NCI-H1105 treated with DMSO at 0.1 percent for 48 hours (cell line): ENCODE measurements at regions not wholly inside any gene's neighbourhood (a gene's known extent, or its start where the extent isn't known, plus 50 kb on each side); places are given as distances from the start of the nearest gene placed in this dataset.
"Not testable (repeated sequence)": the region's sequence is repeated elsewhere in the genome, so short reads cannot be mapped to it uniquely, and the experiment has no call there.

Source experiments
- DNase-seq: peaks from one replicate; lab custom pipeline; 2025; lab: John Stamatoyannopoulos, UW

- peak; percentile 83 for DNase-seq
Measured at GRCh38 chr7:21317966-21318915, 109.6 kb upstream of the SP4 start.

- DNase-seq: peak; percentile 90
Measured at GRCh38 chr7:21318916-21319270, 109.0 kb upstream of the SP4 start.

- DNase-seq: no peak
Measured at GRCh38 chr7:21326241-21326640, 101.6 kb upstream of the SP4 start.

- no peak for DNase-seq
Measured at GRCh38 chr7:21326921-21327320, 101.0 kb upstream of the SP4 start.

GRCh38 chr7:21327422-21328409 lies 100.2 kb upstream of the SP4 start:
- no peak for DNase-seq

GRCh38 chr7:21330462-21331178 lies 97.3 kb upstream of the SP4 start:
- DNase-seq: no peak

- DNase-seq: no peak
Measured at GRCh38 chr7:21334906-21335305, 93.0 kb upstream of the SP4 start.

GRCh38 chr7:21336743-21337142 lies 91.1 kb upstream of the SP4 start:
- no peak for DNase-seq

- no peak for DNase-seq
Measured at GRCh38 chr7:21338728-21339164, 89.1 kb upstream of the SP4 start.

- DNase-seq: not testable (repeated sequence)
Measured at GRCh38 chr7:21344900-21345299, 83.0 kb upstream of the SP4 start.

- DNase-seq: no peak
Measured at GRCh38 chr7:21345361-21345760, 82.5 kb upstream of the SP4 start.

GRCh38 chr7:21346297-21346696 lies 81.6 kb upstream of the SP4 start:
- DNase-seq: no peak

GRCh38 chr7:21352540-21353387 lies 75.1 kb upstream of the SP4 start:
- no peak for DNase-seq

GRCh38 chr7:21353388-21353780 lies 74.5 kb upstream of the SP4 start:
- no peak for DNase-seq

GRCh38 chr7:21354284-21354683 lies 73.6 kb upstream of the SP4 start:
- DNase-seq: no peak

GRCh38 chr7:21355406-21355874 lies 72.4 kb upstream of the SP4 start:
- DNase-seq: no peak

GRCh38 chr7:21356616-21357015 lies 71.3 kb upstream of the SP4 start:
- DNase-seq: no peak

- no peak for DNase-seq
Measured at GRCh38 chr7:21357151-21358097, 70.5 kb upstream of the SP4 start.

GRCh38 chr7:21358648-21359047 lies 69.2 kb upstream of the SP4 start:
- DNase-seq: no peak

GRCh38 chr7:21359163-21359562 lies 68.7 kb upstream of the SP4 start:
- no peak for DNase-seq
